MM.1S (cell line): ENCODE measurements at regions not wholly inside any gene's neighbourhood (a gene's known extent, or its start where the extent isn't known, plus 50 kb on each side); places are given as distances from the start of the nearest gene placed in this dataset.

Source experiments
- CTCF ChIP-seq: fragments of 300-600 bp; sonication (generic); IDR thresholded peaks from 2 replicates; pipeline ENCODE4 v1.5.1; 2016; ENCODE audit warnings: antibody characterized with exemption, low read length, mixed read lengths
- EZH2 ChIP-seq: fragments of 300-600 bp; sonication (generic); optimal IDR thresholded peaks from 2 replicates; pipeline ENCODE3; 2017; ENCODE audit warnings: low read depth, mild to moderate bottlenecking, antibody characterized with exemption, low read length, mixed read lengths

- no peak for TF ChIP-seq CTCF
- no peak for TF ChIP-seq EZH2
Measured at GRCh38 chr5:85010014-85010562, 625.4 kb upstream of the EDIL3 start.
